ENCODE measurements at regions not wholly inside any gene's neighbourhood (a gene's known extent, or its start where the extent isn't known, plus 50 kb on each side); places are given as distances from the start of the nearest gene placed in this dataset.

- H3K36me3 ChIP-seq, result peaks cover 0 to 4% (median 0%) of the 10 kb centered on the region in 11 experiments; a peak in 1 of 22 replicates
- no peak for TF ChIP-seq Cebpa-rat (IDR thresholded peaks at IDR 0.05)
- H4K20me1 ChIP-seq, result no peaks in the 10 kb centered on the region
- H3K4me2 ChIP-seq, result no peak overlapping the region
- H3K27me3 ChIP-seq, result no peaks in the 10 kb centered on the region
- no peak overlapping the region for H3K9ac ChIP-seq
- no peak overlapping the region for H3K4me3 ChIP-seq
- H3K27ac ChIP-seq, result no peak overlapping the region
- peaks cover 7 to 23% (median 18%) of the 10 kb centered on the region in 10 experiments; a peak in 19 of 20 replicates for H3K4me1 ChIP-seq
- H3K9me3 ChIP-seq (replicated peaks in 1 of 11), result peaks cover 4 to 10% (median 6%) of the 10 kb centered on the region in 11 experiments
Observed at GRCh38 chr10:2703953-2704352, 363.4 kb upstream of the PFKP start.

GRCh38 chr10:2701802-2702201, 365.5 kb upstream of the PFKP start:
- peak overlapping the region in 2 of 11 experiments; percentile 3 to 56; a peak in 2 of 22 replicates for H3K27ac ChIP-seq
- TF ChIP-seq Cebpa-rat (IDR thresholded peaks at IDR 0.05), result no peak
- no peak overlapping the region for H3K4me3 ChIP-seq
- no peaks in the 10 kb centered on the region for H3K36me3 ChIP-seq
- H3K4me1 ChIP-seq, result peaks cover 7 to 23% (median 18%) of the 10 kb centered on the region in 10 experiments; a peak in 19 of 20 replicates
- H3K4me2 ChIP-seq, result peak overlapping the region in 6 of 11 experiments; percentile 36 to 75 (median 70); a peak in 7 of 22 replicates
- H3K9me3 ChIP-seq (replicated peaks in 1 of 11), result no peaks in the 10 kb centered on the region
- H4K20me1 ChIP-seq, result no peaks in the 10 kb centered on the region
- H3K27me3 ChIP-seq, result no peaks in the 10 kb centered on the region
- H3K9ac ChIP-seq, result no peak overlapping the region

DNA sequence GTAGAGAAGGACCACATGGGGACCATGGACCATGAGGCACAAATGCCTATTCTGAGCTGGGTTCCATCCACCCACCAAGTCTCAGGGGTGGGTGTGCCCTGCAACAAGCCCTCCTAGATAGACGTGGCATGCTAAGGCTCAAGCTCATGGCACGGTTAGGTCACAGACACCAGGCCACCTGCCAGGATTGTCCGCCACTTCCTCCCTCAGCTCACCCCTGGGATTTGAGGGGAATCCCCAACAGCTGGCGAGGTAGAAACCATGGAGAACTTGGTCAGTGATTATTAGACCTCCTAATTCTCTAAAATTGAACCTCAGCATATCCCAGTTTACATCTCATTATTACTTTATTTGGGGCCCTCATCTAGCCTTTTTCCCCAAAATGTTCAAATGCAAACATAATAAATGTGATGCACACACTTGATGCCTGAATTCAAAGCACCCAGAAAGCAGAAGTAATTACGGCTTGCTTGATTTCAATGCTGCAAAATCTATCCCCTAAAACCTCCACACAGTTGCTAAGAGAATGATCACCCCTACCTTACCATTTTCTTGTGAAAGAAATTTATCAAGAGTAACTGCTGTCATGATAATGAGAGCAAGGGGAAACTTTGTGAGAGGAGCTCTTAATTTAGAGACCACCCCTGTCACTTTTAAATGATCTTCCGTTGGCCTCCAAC, 366.6 kb upstream of the PFKP start:
- H3K27me3 ChIP-seq, result no peaks in the 10 kb centered on the region

GRCh38 chr10:2688958-2689357, 378.4 kb upstream of the PFKP start:
- Histone ChIP-seq H3K27ac (no peak overlapping the region), H3K36me3 (no peaks in the 10 kb centered on the region), H3K4me3 (no peak overlapping the region), H3K4me2 (no peak overlapping the region), H3K9ac (no peak overlapping the region), H3K4me1 (peaks cover 0 to 7% (median 0%) of the 10 kb centered on the region in 10 experiments; a peak in 6 of 20 replicates), H4K20me1 (no peaks in the 10 kb centered on the region), H3K9me3 (replicated peaks in 1 of 11) (no peaks in the 10 kb centered on the region), H3K27me3 (no peaks in the 10 kb centered on the region)
- TF ChIP-seq Cebpa-rat (IDR thresholded peaks at IDR 0.05), result no peak

More for the DNA sequence above, 366.6 kb upstream of the PFKP start:
- no peak for TF ChIP-seq Cebpa-rat (IDR thresholded peaks at IDR 0.05)
- no peaks in the 10 kb centered on the region for H3K36me3 ChIP-seq
- H4K20me1 ChIP-seq, result no peaks in the 10 kb centered on the region
- H3K4me1 ChIP-seq, result peaks cover 7 to 23% (median 18%) of the 10 kb centered on the region in 10 experiments; a peak in 19 of 20 replicates
- H3K27ac ChIP-seq, result peak overlapping the region in 4 of 11 experiments; percentile 18 to 56 (median 38); a peak in 4 of 22 replicates
- H3K4me2 ChIP-seq, result peak overlapping the region; percentile 2 to 75 (median 65); a peak in 19 of 22 replicates
- H3K4me3 ChIP-seq, result no peak overlapping the region
- H3K9me3 ChIP-seq (replicated peaks in 1 of 11), result peaks cover 0 to under 1% (median 0%) of the 10 kb centered on the region in 11 experiments; a peak in 2 of 22 replicates
- H3K9ac ChIP-seq, result no peak overlapping the region

DNA sequence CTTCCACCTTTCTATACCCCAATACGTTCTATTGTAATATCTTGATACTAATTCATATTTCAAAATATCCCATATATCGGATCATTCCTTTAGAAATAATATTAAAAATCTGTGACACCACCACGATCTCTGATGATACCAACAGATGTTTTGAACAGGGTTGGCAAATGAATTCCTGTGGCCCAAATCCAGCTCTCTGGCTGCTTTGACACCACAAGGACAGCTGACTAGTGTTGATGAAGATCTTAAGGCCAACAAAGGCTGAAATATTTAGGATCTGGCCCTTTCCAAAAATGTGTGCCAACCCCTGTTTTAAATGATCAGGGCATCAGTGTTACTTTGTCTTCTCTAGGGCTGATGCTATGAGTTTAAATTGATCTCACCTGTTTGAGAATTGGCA, 380.7 kb upstream of the PFKP start:
- Histone ChIP-seq H4K20me1 (no peaks in the 10 kb centered on the region), H3K4me3 (no peak overlapping the region), H3K4me1 (no peaks in the 10 kb centered on the region), H3K36me3 (no peaks in the 10 kb centered on the region), H3K27ac (no peak overlapping the region), H3K9ac (no peak overlapping the region), H3K27me3 (no peaks in the 10 kb centered on the region), H3K4me2 (no peak overlapping the region), H3K9me3 (replicated peaks in 1 of 11) (no peaks in the 10 kb centered on the region)
- TF ChIP-seq Cebpa-rat (IDR thresholded peaks at IDR 0.05), result no peak

GRCh38 chr10:2682491-2682890, 384.9 kb upstream of the PFKP start:
- TF ChIP-seq Cebpa-rat (IDR thresholded peaks at IDR 0.05), result no peak
- Histone ChIP-seq H3K36me3 (no peaks in the 10 kb centered on the region), H4K20me1 (no peaks in the 10 kb centered on the region), H3K27ac (no peak overlapping the region), H3K9ac (no peak overlapping the region), H3K9me3 (replicated peaks in 1 of 11) (no peaks in the 10 kb centered on the region), H3K4me3 (no peak overlapping the region), H3K4me1 (no peaks in the 10 kb centered on the region), H3K4me2 (no peak overlapping the region), H3K27me3 (no peaks in the 10 kb centered on the region)

GRCh38 chr10:2681891-2682290, 385.5 kb upstream of the PFKP start:
- Histone ChIP-seq H3K36me3 (no peaks in the 10 kb centered on the region), H4K20me1 (no peaks in the 10 kb centered on the region), H3K27ac (no peak overlapping the region), H3K9me3 (replicated peaks in 1 of 11) (no peaks in the 10 kb centered on the region), H3K4me1 (no peaks in the 10 kb centered on the region), H3K4me3 (no peak overlapping the region), H3K27me3 (no peaks in the 10 kb centered on the region), H3K4me2 (no peak overlapping the region), H3K9ac (no peak overlapping the region)
- no peak for TF ChIP-seq Cebpa-rat (IDR thresholded peaks at IDR 0.05)

GRCh38 chr10:2680821-2681220, 386.5 kb upstream of the PFKP start:
- H4K20me1 ChIP-seq, result no peaks in the 10 kb centered on the region

GRCh38 chr10:2679646-2680045, 387.7 kb upstream of the PFKP start:
- Histone ChIP-seq H3K9me3 (replicated peaks in 1 of 11) (no peaks in the 10 kb centered on the region), H3K27ac (no peak overlapping the region), H3K9ac (no peak overlapping the region), H3K4me1 (no peaks in the 10 kb centered on the region), H4K20me1 (no peaks in the 10 kb centered on the region), H3K4me3 (no peak overlapping the region), H3K27me3 (no peaks in the 10 kb centered on the region), H3K4me2 (no peak overlapping the region), H3K36me3 (no peaks in the 10 kb centered on the region)
- no peak for TF ChIP-seq Cebpa-rat (IDR thresholded peaks at IDR 0.05)

More at GRCh38 chr10:2680821-2681220, 386.5 kb upstream of the PFKP start:
- Histone ChIP-seq H3K4me1 (no peaks in the 10 kb centered on the region), H3K27me3 (no peaks in the 10 kb centered on the region), H3K4me2 (no peak overlapping the region), H3K36me3 (no peaks in the 10 kb centered on the region), H3K27ac (no peak overlapping the region), H3K9me3 (replicated peaks in 1 of 11) (no peaks in the 10 kb centered on the region), H3K9ac (no peak overlapping the region), H3K4me3 (no peak overlapping the region)
- TF ChIP-seq Cebpa-rat (IDR thresholded peaks at IDR 0.05), result no peak

DNA sequence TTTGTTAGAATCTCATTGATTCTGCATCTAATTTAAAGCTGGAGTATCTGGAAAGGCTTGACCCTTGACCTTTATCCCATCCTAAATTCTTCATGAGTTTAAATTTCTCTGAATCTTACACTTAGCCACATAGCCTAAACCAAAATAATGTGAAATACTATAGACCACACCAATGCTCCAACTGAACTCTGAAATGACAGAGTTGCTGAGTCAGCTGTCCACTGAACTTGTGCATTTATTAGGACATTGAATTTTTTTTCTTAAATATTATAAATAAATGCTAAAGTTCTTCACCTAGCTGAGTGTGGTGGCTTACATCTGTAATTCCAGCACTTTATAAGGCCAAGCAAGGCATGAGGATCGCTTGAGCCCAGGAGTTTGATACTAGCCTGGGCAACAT, 390.9 kb upstream of the PFKP start:
- Histone ChIP-seq H3K9ac (no peak overlapping the region), H3K36me3 (no peaks in the 10 kb centered on the region), H3K9me3 (replicated peaks in 1 of 11) (no peaks in the 10 kb centered on the region), H3K4me1 (no peaks in the 10 kb centered on the region), H3K27me3 (no peaks in the 10 kb centered on the region), H3K4me2 (no peak overlapping the region), H3K27ac (no peak overlapping the region), H3K4me3 (no peak overlapping the region), H4K20me1 (no peaks in the 10 kb centered on the region)
- TF ChIP-seq Cebpa-rat (IDR thresholded peaks at IDR 0.05), result no peak

All from BLaER1 treated with 17β-estradiol and CSF1 and Interleukin-3, amounts not matched to agents 10 nM and 100 nM (cell line).